CD4-positive, alpha-beta T cell (primary cell): ENCODE measurements at regions not wholly inside any gene's neighbourhood (a gene's known extent, or its start where the extent isn't known, plus 50 kb on each side); places are given as distances from the start of the nearest gene placed in this dataset.

Source experiments
- ATAC-seq: fragments of 200-7000 bp; cut with Tn5 transposase; one replicate; pipeline ENCODE4 v1.10.0; 2022; ENCODE audit warnings: mild to moderate bottlenecking; ENCODE audit not compliant: poor library complexity
- CTCF ChIA-PET: fragments of 350-600 bp; sonication (Branson Sonifier 250); formaldehyde crosslinking; loops from one replicate; lab custom pipeline; 2021; ENCODE audit warnings: antibody characterized with exemption, inconsistent platforms; lab: Charles Lee
- POLR2A ChIA-PET: fragments of 350-600 bp; sonication (Branson Sonifier 250); formaldehyde crosslinking; loops from one replicate; lab custom pipeline; 2021; ENCODE audit warnings: antibody characterized with exemption, inconsistent platforms; lab: Charles Lee
- DNase-seq, 14 experiments: peaks; one replicate each; pipeline ENCODE4 v3.0.0-alpha.2; 2013 to 2020; ENCODE audit warnings: mixed read lengths in 2 of 14
- H3K27ac ChIP-seq, 2 donors: one replicate each; pipeline versions ENCODE4 v1.5.1 to v1.7.0; 2013; ENCODE audit warnings: low read length in 2 of 2, low read depth in 1 of 2, mild to moderate bottlenecking in 1 of 2
- H3K27me3 ChIP-seq, 2 experiments: 1 replicate in 1 of 2; 2 replicates in 1 of 2; pipeline versions ENCODE4 v1.6.1 to v1.7.0; 2013; ENCODE audit warnings: low read length in 2 of 2, control low read depth in 1 of 2, mild to moderate bottlenecking in 1 of 2, moderate library complexity in 1 of 2; ENCODE audit not compliant: insufficient read depth in 2 of 2, control insufficient read depth in 1 of 2
- H3K36me3 ChIP-seq: one replicate; pipeline ENCODE4 v1.6.1; 2013; ENCODE audit warnings: low read length, control low read depth; ENCODE audit not compliant: insufficient read depth
- H3K4me1 ChIP-seq: one replicate; pipeline ENCODE4 v1.6.1; 2013; ENCODE audit warnings: low read length, control low read depth; ENCODE audit not compliant: insufficient read depth
- H3K4me3 ChIP-seq: one replicate; pipeline ENCODE4 v1.5.1; 2013; ENCODE audit warnings: mild to moderate bottlenecking, low read length, moderate library complexity
- H3K9me3 ChIP-seq, 2 experiments: 1 replicate in 1 of 2; 2 replicates in 1 of 2; pipeline versions ENCODE4 v1.6.1 to v1.7.0; 2013; ENCODE audit warnings: low read length in 2 of 2, mild to moderate bottlenecking in 2 of 2, control low read depth in 1 of 2, moderate library complexity in 1 of 2; ENCODE audit not compliant: control insufficient read depth in 1 of 2, insufficient read depth in 1 of 2
- H3K27ac Mint-ChIP-seq: one replicate; pipeline ENCODE4 v1.8.0; 2020; ENCODE audit warnings: mixed read lengths
- H3K27me3 Mint-ChIP-seq: one replicate; pipeline ENCODE4 v1.8.0; 2021; ENCODE audit warnings: mixed read lengths
- H3K36me3 Mint-ChIP-seq: one replicate; pipeline ENCODE4 v1.8.0; 2021; ENCODE audit warnings: low read depth, mixed read lengths
- H3K4me1 Mint-ChIP-seq: one replicate; pipeline ENCODE4 v1.8.0; 2021; ENCODE audit warnings: low read depth, mixed read lengths
- H3K4me3 Mint-ChIP-seq: one replicate; pipeline ENCODE4 v1.8.0; 2020; ENCODE audit warnings: mild to moderate bottlenecking, mixed read lengths
- H3K9me3 Mint-ChIP-seq: one replicate; pipeline ENCODE4 v1.8.0; 2020; ENCODE audit warnings: mixed read lengths
- intact Hi-C, 2 experiments: fragments of 100-400 bp; cut with DNase I in 1 of 2; cut with micrococcal nuclease in 1 of 2; formaldehyde crosslinking; loops; one replicate each; pipeline versions ENCODE4 v1.15.1 to v1.9.0; 2023 to 2025; cut with DNase I, micrococcal nuclease
- TF ChIP-seq, protein P1 (sequence below): fragments of 200-600 bp; IDR thresholded peaks from one replicate; pipeline ENCODE4 v1.8.0; 2022; ENCODE audit warnings: antibody characterized with exemption, mild to moderate bottlenecking

GRCh38 chr2:188919824-188920223 lies 54.3 kb upstream of the COL3A1 start:
- ChIA-PET CTCF (no interaction called here), POLR2A (no interaction called here)
- Histone ChIP-seq H3K9me3 (peaks cover 0 to 3% of the 10 kb centered on the region in 2 experiments), H3K4me3 (no peak overlapping the region), H3K27me3 (no peaks in the 10 kb centered on the region), H3K27ac (no peak overlapping the region), H3K4me1 (no peaks in the 10 kb centered on the region), H3K36me3 (no peaks in the 10 kb centered on the region)
- Mint-ChIP-seq H3K4me1 (no peaks in the 10 kb centered on the region), H3K4me3 (no peak overlapping the region), H3K27ac (no peak overlapping the region), H3K27me3 (no peaks in the 10 kb centered on the region), H3K9me3 (peaks cover 2% of the 10 kb centered on the region), H3K36me3 (no peaks in the 10 kb centered on the region)
- intact Hi-C loops: no loop called here
- no peak for DNase-seq
- TF ChIP-seq, protein P1, sequence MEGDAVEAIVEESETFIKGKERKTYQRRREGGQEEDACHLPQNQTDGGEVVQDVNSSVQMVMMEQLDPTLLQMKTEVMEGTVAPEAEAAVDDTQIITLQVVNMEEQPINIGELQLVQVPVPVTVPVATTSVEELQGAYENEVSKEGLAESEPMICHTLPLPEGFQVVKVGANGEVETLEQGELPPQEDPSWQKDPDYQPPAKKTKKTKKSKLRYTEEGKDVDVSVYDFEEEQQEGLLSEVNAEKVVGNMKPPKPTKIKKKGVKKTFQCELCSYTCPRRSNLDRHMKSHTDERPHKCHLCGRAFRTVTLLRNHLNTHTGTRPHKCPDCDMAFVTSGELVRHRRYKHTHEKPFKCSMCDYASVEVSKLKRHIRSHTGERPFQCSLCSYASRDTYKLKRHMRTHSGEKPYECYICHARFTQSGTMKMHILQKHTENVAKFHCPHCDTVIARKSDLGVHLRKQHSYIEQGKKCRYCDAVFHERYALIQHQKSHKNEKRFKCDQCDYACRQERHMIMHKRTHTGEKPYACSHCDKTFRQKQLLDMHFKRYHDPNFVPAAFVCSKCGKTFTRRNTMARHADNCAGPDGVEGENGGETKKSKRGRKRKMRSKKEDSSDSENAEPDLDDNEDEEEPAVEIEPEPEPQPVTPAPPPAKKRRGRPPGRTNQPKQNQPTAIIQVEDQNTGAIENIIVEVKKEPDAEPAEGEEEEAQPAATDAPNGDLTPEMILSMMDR: no peak
- ATAC-seq: no peak

DNA sequence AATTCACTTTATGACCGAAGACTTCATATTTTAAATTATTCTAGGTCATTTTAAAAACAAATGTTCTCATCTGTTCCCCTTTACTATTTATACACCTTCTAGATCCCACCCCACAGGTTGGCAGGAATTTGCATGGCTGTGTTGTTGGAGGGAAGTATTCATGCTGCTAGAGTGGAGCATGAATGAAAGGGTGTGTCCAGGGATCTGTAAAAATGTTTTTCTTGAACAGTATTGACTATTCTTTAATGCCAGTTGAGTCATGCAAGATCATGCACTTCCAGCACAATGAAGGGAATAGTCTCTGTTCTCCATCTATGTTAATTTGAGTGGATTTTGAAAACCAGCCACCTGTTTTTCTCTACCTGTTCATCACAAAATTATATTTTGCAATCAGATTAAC lies 52.0 kb upstream of the COL3A1 start:
- intact Hi-C loops: no loop called here
- Mint-ChIP-seq H3K4me1 (no peaks in the 10 kb centered on the region), H3K4me3 (no peak overlapping the region), H3K9me3 (peaks cover 2% of the 10 kb centered on the region), H3K27me3 (no peaks in the 10 kb centered on the region), H3K27ac (no peak overlapping the region), H3K36me3 (no peaks in the 10 kb centered on the region)
- Histone ChIP-seq H3K36me3 (no peaks in the 10 kb centered on the region), H3K9me3 (no peaks in the 10 kb centered on the region), H3K27ac (no peak overlapping the region), H3K4me1 (no peaks in the 10 kb centered on the region), H3K4me3 (no peak overlapping the region), H3K27me3 (no peaks in the 10 kb centered on the region)
- ATAC-seq (no peak), DNase-seq (no peak)
- CTCF ChIA-PET: no interaction called here
- POLR2A ChIA-PET: no interaction called here
- TF ChIP-seq, protein P1: no peak
